Activated B cell treated with CpG ODN at 0.5 μM for 24 hours (primary cell): ENCODE measurements at regions not wholly inside any gene's neighbourhood (a gene's known extent, or its start where the extent isn't known, plus 50 kb on each side); places are given as distances from the start of the nearest gene placed in this dataset.

Experiments
- ATAC-seq: fragments of 200-7000 bp; cut with Tn5 transposase; one replicate; pipeline ENCODE4 v1.10.0; 2021; ENCODE audit warnings: low read depth, mild to moderate bottlenecking, moderate library complexity
- CTCF ChIA-PET: fragments of 350-600 bp; sonication (Branson Sonifier 250); formaldehyde crosslinking; loops from one replicate; lab custom pipeline; 2021; ENCODE audit warnings: antibody characterized with exemption; lab: Charles Lee
- POLR2A ChIA-PET: fragments of 350-600 bp; sonication (Branson Sonifier 250); formaldehyde crosslinking; loops from one replicate; lab custom pipeline; 2021; ENCODE audit warnings: antibody characterized with exemption; lab: Charles Lee
- DNase-seq: peaks from one replicate; pipeline ENCODE4 v3.0.0; 2022
- H3K27ac Mint-ChIP-seq: one replicate; pipeline ENCODE4 v1.8.0; 2020; ENCODE audit warnings: mixed read lengths
- H3K27me3 Mint-ChIP-seq: one replicate; pipeline ENCODE4 v1.8.0; 2021; ENCODE audit warnings: mixed read lengths
- H3K36me3 Mint-ChIP-seq: one replicate; pipeline ENCODE4 v1.8.0; 2021; ENCODE audit warnings: low read depth, mixed read lengths
- H3K4me1 Mint-ChIP-seq: one replicate; pipeline ENCODE4 v1.8.0; 2021; ENCODE audit warnings: mixed read lengths
- H3K4me3 Mint-ChIP-seq: one replicate; pipeline ENCODE4 v1.8.0; 2020; ENCODE audit warnings: mild to moderate bottlenecking, mixed read lengths
- H3K9me3 Mint-ChIP-seq: one replicate; pipeline ENCODE4 v1.8.0; 2020; ENCODE audit warnings: mixed read lengths
- CTCF ChIP-seq: fragments of 200-600 bp; IDR thresholded peaks from one replicate; pipeline ENCODE4 v1.8.0; 2022; ENCODE audit warnings: antibody characterized with exemption, mild to moderate bottlenecking
- intact Hi-C: fragments of 100-400 bp; cut with micrococcal nuclease; formaldehyde crosslinking; loops from one replicate; pipeline ENCODE4 v1.15.1; 2024

GRCh38 chr3:124591699-124592098 lies 138.6 kb upstream of the UMPS start:
- no peak overlapping the region for H3K4me3 Mint-ChIP-seq
- ChIA-PET CTCF (no interaction called here), POLR2A (no interaction called here)
- H3K4me1 Mint-ChIP-seq = no peaks in the 10 kb centered on the region
- peaks cover 17% of the 10 kb centered on the region for H3K27me3 Mint-ChIP-seq
- TF ChIP-seq CTCF = no peak
- no peaks in the 10 kb centered on the region for H3K36me3 Mint-ChIP-seq
- intact Hi-C loops = no loop called here
- no peak for DNase-seq
- no peak overlapping the region for H3K27ac Mint-ChIP-seq
- no peak for ATAC-seq
- H3K9me3 Mint-ChIP-seq = no peaks in the 10 kb centered on the region

GRCh38 chr3:124592658-124593441 lies 137.4 kb upstream of the UMPS start:
- no peak overlapping the region for H3K4me3 Mint-ChIP-seq
- H3K36me3 Mint-ChIP-seq = no peaks in the 10 kb centered on the region
- intact Hi-C loops = no loop called here
- ATAC-seq (no peak), DNase-seq (no peak)
- no peak for TF ChIP-seq CTCF
- ChIA-PET CTCF (no interaction called here), POLR2A (no interaction called here)
- H3K27ac Mint-ChIP-seq = no peak overlapping the region
- H3K9me3 Mint-ChIP-seq = no peaks in the 10 kb centered on the region
- H3K4me1 Mint-ChIP-seq = no peaks in the 10 kb centered on the region
- peaks cover 11% of the 10 kb centered on the region for H3K27me3 Mint-ChIP-seq

GRCh38 chr3:124593442-124593829 lies 136.8 kb upstream of the UMPS start:
- DNase-seq (no peak), ATAC-seq (no peak)
- ChIA-PET POLR2A (no interaction called here), CTCF (no interaction called here)
- Mint-ChIP-seq H3K4me1 (no peaks in the 10 kb centered on the region), H3K36me3 (no peaks in the 10 kb centered on the region), H3K9me3 (no peaks in the 10 kb centered on the region), H3K27me3 (peaks cover 8% of the 10 kb centered on the region), H3K4me3 (no peak overlapping the region), H3K27ac (no peak overlapping the region)
- intact Hi-C loops = no loop called here
- no peak for TF ChIP-seq CTCF

GRCh38 chr3:124594581-124594980 lies 135.7 kb upstream of the UMPS start:
- Mint-ChIP-seq H3K4me3 (no peak overlapping the region), H3K9me3 (no peaks in the 10 kb centered on the region), H3K27ac (no peak overlapping the region), H3K27me3 (peaks cover 8% of the 10 kb centered on the region), H3K36me3 (no peaks in the 10 kb centered on the region), H3K4me1 (no peaks in the 10 kb centered on the region)
- intact Hi-C loops = no loop called here
- DNase-seq = no peak
- ATAC-seq = no peak
- TF ChIP-seq CTCF = no peak
- ChIA-PET POLR2A (no interaction called here), CTCF (no interaction called here)

GRCh38 chr3:124597273-124597672 lies 133.0 kb upstream of the UMPS start:
- H3K27ac Mint-ChIP-seq = no peak overlapping the region
- H3K4me3 Mint-ChIP-seq = no peak overlapping the region
- ATAC-seq (no peak), DNase-seq (no peak)
- intact Hi-C loops = no loop called here
- peaks cover 11% of the 10 kb centered on the region for H3K27me3 Mint-ChIP-seq
- no peaks in the 10 kb centered on the region for H3K9me3 Mint-ChIP-seq
- TF ChIP-seq CTCF = no peak
- no peaks in the 10 kb centered on the region for H3K36me3 Mint-ChIP-seq
- no peaks in the 10 kb centered on the region for H3K4me1 Mint-ChIP-seq
- CTCF ChIA-PET = no interaction called here
- POLR2A ChIA-PET = no interaction called here
